ENCODE measurements at regions not wholly inside any gene's neighbourhood (a gene's known extent, or its start where the extent isn't known, plus 50 kb on each side); places are given as distances from the start of the nearest gene placed in this dataset.

DNA sequence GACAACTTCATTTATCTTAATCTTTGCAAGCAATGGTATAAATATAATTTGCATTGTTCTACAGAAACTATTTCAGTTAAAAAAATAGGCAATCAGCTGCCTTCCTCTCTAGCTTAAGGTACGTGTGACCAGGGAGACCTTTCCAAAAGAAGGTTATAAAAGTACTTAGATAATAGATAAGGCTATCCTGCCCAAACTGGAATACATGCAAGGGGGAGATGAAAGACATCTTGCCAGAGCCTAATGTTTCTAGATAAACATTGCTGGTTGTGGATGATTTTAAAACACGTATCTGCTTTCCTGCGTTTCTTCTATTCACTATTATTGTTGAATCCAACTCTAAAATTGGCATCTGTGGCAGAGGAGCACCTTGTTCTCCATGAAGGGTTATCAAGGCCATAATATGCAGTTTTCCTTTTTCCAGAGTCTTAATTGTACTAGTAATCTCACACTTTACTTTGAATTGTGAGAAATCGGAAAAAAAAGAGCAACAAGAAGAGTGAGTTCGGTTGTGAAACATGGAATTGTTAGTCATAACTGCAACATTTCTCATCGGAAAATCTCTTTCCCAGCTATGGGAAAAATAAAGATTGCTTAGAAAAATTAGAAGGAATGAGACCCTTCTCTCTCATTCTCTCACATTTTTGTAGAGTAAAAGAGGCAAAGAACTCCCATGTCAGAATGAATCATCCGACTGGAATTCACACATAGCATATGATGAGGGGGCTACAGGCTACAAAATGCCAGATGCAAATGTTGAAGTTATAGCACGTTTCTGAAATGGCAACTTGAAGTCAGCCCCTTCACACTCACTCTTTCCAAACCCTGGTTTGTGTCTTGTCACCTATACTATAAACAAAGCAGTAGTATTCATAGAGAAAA, 936.1 kb upstream of the NR2F2 start (continued):
- TF ChIP-seq, protein P1, sequence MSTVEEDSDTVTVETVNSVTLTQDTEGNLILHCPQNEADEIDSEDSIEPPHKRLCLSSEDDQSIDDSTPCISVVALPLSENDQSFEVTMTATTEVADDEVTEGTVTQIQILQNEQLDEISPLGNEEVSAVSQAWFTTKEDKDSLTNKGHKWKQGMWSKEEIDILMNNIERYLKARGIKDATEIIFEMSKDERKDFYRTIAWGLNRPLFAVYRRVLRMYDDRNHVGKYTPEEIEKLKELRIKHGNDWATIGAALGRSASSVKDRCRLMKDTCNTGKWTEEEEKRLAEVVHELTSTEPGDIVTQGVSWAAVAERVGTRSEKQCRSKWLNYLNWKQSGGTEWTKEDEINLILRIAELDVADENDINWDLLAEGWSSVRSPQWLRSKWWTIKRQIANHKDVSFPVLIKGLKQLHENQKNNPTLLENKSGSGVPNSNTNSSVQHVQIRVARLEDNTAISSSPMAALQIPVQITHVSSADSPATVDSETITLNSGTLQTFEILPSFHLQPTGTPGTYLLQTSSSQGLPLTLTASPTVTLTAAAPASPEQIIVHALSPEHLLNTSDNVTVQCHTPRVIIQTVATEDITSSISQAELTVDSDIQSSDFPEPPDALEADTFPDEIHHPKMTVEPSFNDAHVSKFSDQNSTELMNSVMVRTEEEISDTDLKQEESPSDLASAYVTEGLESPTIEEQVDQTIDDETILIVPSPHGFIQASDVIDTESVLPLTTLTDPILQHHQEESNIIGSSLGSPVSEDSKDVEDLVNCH (CRISPR knock-in tag; IDR thresholded peaks at IDR 0.05): no peak
- TF ChIP-seq ZNF543 (CRISPR knock-in tag; IDR thresholded peaks at IDR 0.05) (no peak), SP1 (IDR thresholded peaks at IDR 0.05) (no peak), SP1 (CRISPR knock-in tag; IDR thresholded peaks at IDR 0.05) (no peak), TOE1 (CRISPR knock-in tag; IDR thresholded peaks at IDR 0.05) (no peak), ZNF33A (CRISPR knock-in tag; IDR thresholded peaks at IDR 0.05; ENCODE audit: borderline replicate concordance) (no peak)

DNA sequence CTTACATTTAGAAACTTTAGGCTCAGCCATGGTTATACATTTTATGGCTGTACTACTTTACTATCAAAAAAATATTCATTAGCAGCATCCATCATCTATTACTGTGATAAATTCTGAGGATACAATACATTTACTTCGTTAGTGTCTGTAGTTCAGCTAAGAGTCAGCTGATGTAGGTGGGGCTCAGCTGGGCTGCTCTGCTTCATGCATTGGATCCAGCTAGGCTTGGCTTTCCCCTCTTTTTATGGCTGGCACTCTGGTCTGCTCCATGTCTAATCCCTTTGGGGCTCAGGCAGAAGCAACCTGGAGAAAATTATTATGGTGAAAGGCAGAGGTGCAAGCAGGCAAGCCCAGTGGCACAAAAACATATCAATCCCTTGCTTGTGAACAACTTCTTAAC, 930.1 kb upstream of the NR2F2 start:
- no peak for ATAC-seq
- Histone ChIP-seq H3K4me3 (replicated peaks in 1 of 3; ENCODE audit: insufficient read depth in 1 of 3, low read depth in 2 of 3, low read length in 3 of 3) (no peak overlapping the region), H3K27me3 (ENCODE audit: control insufficient read depth in 1 of 2, insufficient read depth in 2 of 2, low read length in 2 of 2) (no peaks in the 10 kb centered on the region; a peak in 1 of 5 replicates), H3K4me2 (ENCODE audit: low read depth, low read length) (no peak overlapping the region), H3K27ac (ENCODE audit: extremely low read length, insufficient read depth, low read length) (no peak overlapping the region), H3K36me3 (replicated peaks in 1 of 2; ENCODE audit: control insufficient read depth in 1 of 2, insufficient read depth in 2 of 2, low read length in 2 of 2) (no peaks in the 10 kb centered on the region), H4K20me1 (ENCODE audit: insufficient read depth, low read length) (no peaks in the 10 kb centered on the region), H3K79me2 (ENCODE audit: insufficient read depth, low read length) (no peaks in the 10 kb centered on the region), H3K9ac (ENCODE audit: insufficient read depth, low read depth, low read length) (no peak overlapping the region), H2AFZ (ENCODE audit: low read length) (no peak overlapping the region), H3K4me1 (ENCODE audit: insufficient read depth, low read length) (no peaks in the 10 kb centered on the region), H3K9me3 (ENCODE audit: low read length) (peaks cover 89% of the 10 kb centered on the region)
- ChIA-PET POLR2A (no interaction called here), CTCF (ENCODE audit: low intra/inter-chr PET ratio, low total read pairs) (no interaction called here)
- in situ Hi-C loops (cut with HindIII; ENCODE audit: extremely low pct_ligation_motif_present, low pct_unique_long_range_greater_than_20kb) (no loop called here), intact Hi-C loops (cut with micrococcal nuclease; ENCODE audit: unreplicated experiment) (no loop called here)
- TF ChIP-seq, protein P2, sequence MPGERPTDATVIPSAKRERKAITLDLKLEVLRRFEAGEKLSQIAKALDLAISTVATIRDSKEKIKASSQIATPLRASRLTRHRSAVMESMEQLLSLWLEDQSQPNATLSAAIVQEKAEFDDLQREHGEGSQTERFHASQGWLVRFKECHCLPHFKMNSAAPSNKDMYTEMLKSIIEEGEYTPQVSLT (CRISPR knock-in tag; IDR thresholded peaks at IDR 0.05; ENCODE audit: borderline replicate concordance, low read depth): no peak
- TF ChIP-seq, protein P3, sequence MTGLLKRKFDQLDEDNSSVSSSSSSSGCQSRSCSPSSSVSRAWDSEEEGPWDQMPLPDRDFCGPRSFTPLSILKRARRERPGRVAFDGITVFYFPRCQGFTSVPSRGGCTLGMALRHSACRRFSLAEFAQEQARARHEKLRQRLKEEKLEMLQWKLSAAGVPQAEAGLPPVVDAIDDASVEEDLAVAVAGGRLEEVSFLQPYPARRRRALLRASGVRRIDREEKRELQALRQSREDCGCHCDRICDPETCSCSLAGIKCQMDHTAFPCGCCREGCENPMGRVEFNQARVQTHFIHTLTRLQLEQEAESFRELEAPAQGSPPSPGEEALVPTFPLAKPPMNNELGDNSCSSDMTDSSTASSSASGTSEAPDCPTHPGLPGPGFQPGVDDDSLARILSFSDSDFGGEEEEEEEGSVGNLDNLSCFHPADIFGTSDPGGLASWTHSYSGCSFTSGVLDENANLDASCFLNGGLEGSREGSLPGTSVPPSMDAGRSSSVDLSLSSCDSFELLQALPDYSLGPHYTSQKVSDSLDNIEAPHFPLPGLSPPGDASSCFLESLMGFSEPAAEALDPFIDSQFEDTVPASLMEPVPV (CRISPR knock-in tag; IDR thresholded peaks at IDR 0.05): no peak
- no peak for TF ChIP-seq ZNF326 (CRISPR knock-in tag; IDR thresholded peaks at IDR 0.05; ENCODE audit: borderline replicate concordance)
- TF ChIP-seq, protein P4, sequence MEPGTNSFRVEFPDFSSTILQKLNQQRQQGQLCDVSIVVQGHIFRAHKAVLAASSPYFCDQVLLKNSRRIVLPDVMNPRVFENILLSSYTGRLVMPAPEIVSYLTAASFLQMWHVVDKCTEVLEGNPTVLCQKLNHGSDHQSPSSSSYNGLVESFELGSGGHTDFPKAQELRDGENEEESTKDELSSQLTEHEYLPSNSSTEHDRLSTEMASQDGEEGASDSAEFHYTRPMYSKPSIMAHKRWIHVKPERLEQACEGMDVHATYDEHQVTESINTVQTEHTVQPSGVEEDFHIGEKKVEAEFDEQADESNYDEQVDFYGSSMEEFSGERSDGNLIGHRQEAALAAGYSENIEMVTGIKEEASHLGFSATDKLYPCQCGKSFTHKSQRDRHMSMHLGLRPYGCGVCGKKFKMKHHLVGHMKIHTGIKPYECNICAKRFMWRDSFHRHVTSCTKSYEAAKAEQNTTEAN (CRISPR knock-in tag; conservative IDR thresholded peaks at IDR 0.05): no peak
- TF ChIP-seq ZBTB7B (CRISPR knock-in tag; IDR thresholded peaks at IDR 0.05): no peak
- no peak for TF ChIP-seq ZNF337 (CRISPR knock-in tag; IDR thresholded peaks at IDR 0.05; ENCODE audit: borderline replicate concordance, low read depth)
- no peak for TF ChIP-seq RFX3 (CRISPR knock-in tag; IDR thresholded peaks at IDR 0.05)
- TF ChIP-seq KDM6A (CRISPR knock-in tag; IDR thresholded peaks at IDR 0.05; ENCODE audit: low read depth): no peak
- no peak for TF ChIP-seq ZNF724P (CRISPR knock-in tag; IDR thresholded peaks at IDR 0.05; ENCODE audit: borderline replicate concordance)
- TF ChIP-seq, protein P5, sequence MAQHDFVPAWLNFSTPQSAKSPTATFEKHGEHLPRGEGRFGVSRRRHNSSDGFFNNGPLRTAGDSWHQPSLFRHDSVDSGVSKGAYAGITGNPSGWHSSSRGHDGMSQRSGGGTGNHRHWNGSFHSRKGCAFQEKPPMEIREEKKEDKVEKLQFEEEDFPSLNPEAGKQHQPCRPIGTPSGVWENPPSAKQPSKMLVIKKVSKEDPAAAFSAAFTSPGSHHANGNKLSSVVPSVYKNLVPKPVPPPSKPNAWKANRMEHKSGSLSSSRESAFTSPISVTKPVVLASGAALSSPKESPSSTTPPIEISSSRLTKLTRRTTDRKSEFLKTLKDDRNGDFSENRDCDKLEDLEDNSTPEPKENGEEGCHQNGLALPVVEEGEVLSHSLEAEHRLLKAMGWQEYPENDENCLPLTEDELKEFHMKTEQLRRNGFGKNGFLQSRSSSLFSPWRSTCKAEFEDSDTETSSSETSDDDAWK (CRISPR knock-in tag; IDR thresholded peaks at IDR 0.05): no peak
- WGBS (ENCODE audit: low lambda C conversion rate): 5% methylated on average over 1 of the region's 1 CpG
- FAIRE-seq: no peak
- no peak for DNase-seq (ENCODE audit: low spot score)
- BruUV-seq (replicated peaks): no TSS peak
